Naive B cell (primary cell): ENCODE measurements at regions not wholly inside any gene's neighbourhood (a gene's known extent, or its start where the extent isn't known, plus 50 kb on each side); places are given as distances from the start of the nearest gene placed in this dataset.

Experiments used
- ATAC-seq, 2 donors: fragments of 150-1000 bp; cut with Tn5 transposase; 2 replicates each; pipeline ENCODE4 v1.10.0; 2021; ENCODE audit warnings: low read depth in 2 of 2, mild to moderate bottlenecking in 2 of 2, moderate library complexity in 2 of 2
- DNase-seq: peaks from one replicate; pipeline ENCODE4 v3.0.0; 2022
- H3K27ac Mint-ChIP-seq, 6 donors: one replicate each; pipeline ENCODE4 v1.8.0; 2020 to 2022; ENCODE audit warnings: mild to moderate bottlenecking in 6 of 6, mixed read lengths in 6 of 6, moderate library complexity in 5 of 6, inconsistent platforms in 2 of 6
- H3K27me3 Mint-ChIP-seq, 3 donors: one replicate each; pipeline ENCODE4 v1.8.0; 2021 to 2022; ENCODE audit warnings: mixed read lengths in 3 of 3, mild to moderate bottlenecking in 1 of 3
- H3K36me3 Mint-ChIP-seq, 2 donors: one replicate each; pipeline ENCODE4 v1.8.0; 2020 to 2022; ENCODE audit warnings: mixed read lengths in 2 of 2, inconsistent platforms in 1 of 2, mild to moderate bottlenecking in 1 of 2
- H3K4me1 Mint-ChIP-seq, 3 donors: one replicate each; pipeline ENCODE4 v1.8.0; 2020 to 2022; ENCODE audit warnings: mixed read lengths in 3 of 3, inconsistent platforms in 1 of 3, mild to moderate bottlenecking in 1 of 3, moderate library complexity in 1 of 3
- H3K4me3 Mint-ChIP-seq, 8 donors: one replicate each; pipeline ENCODE4 v1.8.0; 2020 to 2022; ENCODE audit warnings: mild to moderate bottlenecking in 8 of 8, mixed read lengths in 8 of 8, moderate library complexity in 8 of 8, inconsistent platforms in 2 of 8
- H3K9me3 Mint-ChIP-seq, 7 donors: one replicate each; pipeline ENCODE4 v1.8.0; 2020 to 2022; ENCODE audit warnings: mixed read lengths in 7 of 7, mild to moderate bottlenecking in 5 of 7, inconsistent platforms in 2 of 7, moderate library complexity in 1 of 7

DNA sequence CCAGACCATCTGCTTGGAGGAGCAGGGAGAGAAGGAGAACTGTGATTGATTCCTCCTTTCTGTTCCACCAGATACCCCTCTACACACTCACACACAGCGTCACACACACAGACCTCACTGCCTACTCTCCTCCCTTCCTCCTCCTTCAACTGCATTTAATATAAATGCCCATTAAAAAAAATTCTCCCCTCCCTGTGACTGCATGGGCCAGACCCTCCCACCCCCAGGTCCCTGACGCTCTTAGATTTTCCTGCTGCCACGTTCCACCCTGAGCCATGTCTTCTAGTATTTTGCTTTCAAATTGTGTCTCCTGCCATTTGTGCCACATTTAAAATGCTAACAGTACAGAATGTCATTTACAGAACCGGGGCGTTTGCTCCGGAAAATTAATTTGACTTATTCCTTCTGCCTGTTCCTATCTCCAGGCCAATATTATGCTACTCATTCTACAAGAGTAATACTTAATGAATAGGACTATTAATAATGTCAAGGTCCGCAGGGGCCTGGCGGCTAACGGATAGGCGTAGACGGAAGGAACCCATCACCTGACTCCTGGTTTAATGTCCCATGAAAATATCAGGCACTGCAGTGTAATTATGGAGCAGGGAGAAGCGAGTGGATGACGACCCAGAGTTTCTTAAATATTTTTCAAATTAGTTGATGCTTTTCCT is 100.2 kb downstream of the MRM1 start:
- Mint-ChIP-seq H3K27ac (peak overlapping the region in 1 of 6 donors; percentile 43), H3K36me3 (peaks cover 8 to 13% of the 10 kb centered on the region in 2 donors), H3K27me3 (peaks cover 74 to 87% (median 76%) of the 10 kb centered on the region in 3 donors), H3K9me3 (peaks cover 0 to 8% (median 0%) of the 10 kb centered on the region in 7 donors), H3K4me3 (no peak overlapping the region), H3K4me1 (peaks cover 0 to 2% (median 0%) of the 10 kb centered on the region in 3 donors)
- DNase-seq = no peak
- ATAC-seq = no peak

GRCh38 chr17:36702636-36703035 is 101.3 kb downstream of the MRM1 start:
- peaks cover 6 to 8% of the 10 kb centered on the region in 2 donors for H3K36me3 Mint-ChIP-seq
- peaks cover 0 to 2% (median 0%) of the 10 kb centered on the region in 3 donors for H3K4me1 Mint-ChIP-seq
- H3K4me3 Mint-ChIP-seq = no peak overlapping the region
- H3K27me3 Mint-ChIP-seq = peaks cover 66 to 77% (median 69%) of the 10 kb centered on the region in 3 donors
- H3K9me3 Mint-ChIP-seq = peaks cover 0 to 8% (median 0%) of the 10 kb centered on the region in 7 donors
- ATAC-seq (no peak), DNase-seq (no peak)
- H3K27ac Mint-ChIP-seq = no peak overlapping the region

DNA sequence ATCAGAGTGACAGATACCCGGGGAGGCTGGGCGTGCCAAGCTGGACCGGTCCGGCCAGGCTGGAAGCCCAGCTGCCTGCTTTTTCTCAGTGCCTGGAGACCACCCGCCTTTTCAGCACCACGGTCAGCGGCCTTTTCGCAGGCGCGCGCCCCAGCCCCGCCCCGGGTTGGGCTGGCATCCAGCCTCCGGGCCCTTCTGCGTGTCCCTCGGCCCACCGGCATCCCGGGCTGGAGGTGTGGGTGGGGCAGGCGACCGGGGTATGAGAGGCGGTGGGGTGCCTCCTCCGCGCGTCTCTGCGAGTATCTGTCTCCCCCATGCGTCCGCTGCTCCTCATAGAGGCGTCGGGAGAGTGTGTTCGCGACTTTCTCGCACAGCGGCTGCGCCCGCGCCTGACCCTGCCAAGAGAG is 102.5 kb downstream of the MRM1 start:
- Mint-ChIP-seq H3K27me3 (peaks cover 56 to 64% (median 60%) of the 10 kb centered on the region in 3 donors), H3K4me1 (peaks cover 0 to 2% (median 0%) of the 10 kb centered on the region in 3 donors), H3K27ac (no peak overlapping the region), H3K9me3 (peaks cover 0 to 8% (median 0%) of the 10 kb centered on the region in 7 donors), H3K36me3 (peaks cover 6 to 8% of the 10 kb centered on the region in 2 donors), H3K4me3 (no peak overlapping the region)
- DNase-seq = no peak
- no peak for ATAC-seq

GRCh38 chr17:36705283-36705795 is 104.0 kb downstream of the MRM1 start:
- DNase-seq = no peak
- Mint-ChIP-seq H3K36me3 (peaks cover 6 to 8% of the 10 kb centered on the region in 2 donors), H3K4me3 (no peak overlapping the region), H3K27me3 (peaks cover 52 to 59% (median 57%) of the 10 kb centered on the region in 3 donors), H3K4me1 (peaks cover 0 to 2% (median 0%) of the 10 kb centered on the region in 3 donors), H3K27ac (no peak overlapping the region), H3K9me3 (peaks cover 0 to 8% (median 0%) of the 10 kb centered on the region in 7 donors)
- no peak for ATAC-seq

DNA sequence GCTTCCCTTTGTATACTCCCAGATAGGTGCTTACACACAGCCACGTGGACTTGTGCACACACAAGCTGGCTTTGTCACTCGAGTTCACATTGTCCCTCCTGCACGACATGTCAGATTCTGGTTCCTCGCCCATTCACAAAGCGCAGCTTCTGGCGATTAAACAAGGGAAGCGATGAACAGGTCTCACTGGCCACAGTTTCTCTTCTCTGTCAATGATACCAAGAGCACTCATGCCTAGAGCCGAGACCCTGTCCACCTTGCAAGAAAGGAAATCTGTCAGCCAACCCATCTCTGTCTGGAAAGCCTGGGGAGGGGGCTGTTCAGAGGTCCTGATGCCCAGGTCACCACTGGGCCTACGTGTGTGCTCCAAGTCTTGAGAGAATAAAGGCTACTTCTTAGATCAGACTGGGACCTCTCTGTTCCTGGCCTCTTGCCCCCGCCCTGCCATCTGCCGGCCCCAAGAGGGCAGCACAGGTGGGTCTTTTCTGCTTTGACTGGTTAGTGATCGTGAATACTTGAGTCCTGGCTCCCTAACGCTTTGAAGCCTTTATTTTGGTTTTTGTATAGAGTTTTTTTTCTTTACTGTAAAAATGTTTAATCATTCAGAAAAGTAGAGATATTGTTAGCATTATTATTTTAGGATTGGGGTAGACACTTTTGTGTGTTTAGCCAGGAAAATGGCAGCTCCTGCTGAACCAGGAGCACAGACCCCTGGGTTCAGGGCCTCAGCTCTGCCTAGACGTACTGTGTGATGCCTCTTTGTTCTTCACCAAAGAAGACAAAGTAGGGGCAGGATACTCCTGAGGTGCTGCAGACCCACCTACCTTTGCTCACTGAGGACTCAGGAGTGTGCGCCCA is 104.7 kb downstream of the MRM1 start:
- peaks cover 46 to 55% (median 51%) of the 10 kb centered on the region in 3 donors for H3K27me3 Mint-ChIP-seq
- peaks cover 0 to 2% (median 0%) of the 10 kb centered on the region in 3 donors for H3K4me1 Mint-ChIP-seq
- H3K36me3 Mint-ChIP-seq = peaks cover 6 to 8% of the 10 kb centered on the region in 2 donors
- no peak for DNase-seq
- no peak overlapping the region for H3K4me3 Mint-ChIP-seq
- H3K27ac Mint-ChIP-seq = no peak overlapping the region
- peak; percentile 57 to 71 for ATAC-seq
- peaks cover 0 to 3% (median 0%) of the 10 kb centered on the region in 7 donors for H3K9me3 Mint-ChIP-seq

GRCh38 chr17:36707904-36708303 is 106.5 kb downstream of the MRM1 start:
- H3K4me1 Mint-ChIP-seq = peaks cover 0 to 2% (median 0%) of the 10 kb centered on the region in 3 donors
- no peak overlapping the region for H3K4me3 Mint-ChIP-seq
- H3K36me3 Mint-ChIP-seq = no peaks in the 10 kb centered on the region
- no peaks in the 10 kb centered on the region for H3K9me3 Mint-ChIP-seq
- ATAC-seq (no peak), DNase-seq (no peak)
- no peak overlapping the region for H3K27ac Mint-ChIP-seq
- peaks cover 33 to 39% (median 38%) of the 10 kb centered on the region in 3 donors for H3K27me3 Mint-ChIP-seq

DNA sequence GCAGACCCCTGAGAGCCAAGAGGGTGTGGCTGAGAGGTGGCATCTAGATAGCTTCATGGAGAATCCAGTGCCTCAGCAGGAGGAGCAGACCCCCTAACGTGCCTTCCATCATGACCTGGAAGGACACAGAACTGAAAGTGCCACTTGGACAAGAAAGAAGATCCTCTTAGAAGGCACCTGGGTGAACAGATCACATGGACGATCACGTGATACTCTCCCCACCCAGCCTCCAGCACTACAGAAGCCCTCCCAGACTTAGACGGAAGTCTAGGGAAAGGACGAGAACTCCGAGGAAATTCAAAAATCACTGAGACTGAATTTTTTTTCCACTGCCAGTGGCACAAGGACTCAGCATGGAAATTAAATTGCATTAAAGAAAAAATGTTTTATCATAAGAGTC is 113.4 kb downstream of the MRM1 start:
- ATAC-seq (no peak), DNase-seq (no peak)
- H3K27me3 Mint-ChIP-seq = peaks cover 13 to 34% (median 20%) of the 10 kb centered on the region in 3 donors
- H3K27ac Mint-ChIP-seq = no peak overlapping the region
- peaks cover 15 to 18% (median 16%) of the 10 kb centered on the region in 3 donors for H3K4me1 Mint-ChIP-seq
- peak overlapping the region in 1 of 8 donors; percentile 5 for H3K4me3 Mint-ChIP-seq
- peaks cover 14 to 22% of the 10 kb centered on the region in 2 donors for H3K36me3 Mint-ChIP-seq
- peaks cover 0 to 11% (median 4%) of the 10 kb centered on the region in 7 donors for H3K9me3 Mint-ChIP-seq

GRCh38 chr17:36715951-36716350 is 114.6 kb downstream of the MRM1 start:
- Mint-ChIP-seq H3K9me3 (peaks cover 0 to 11% (median 4%) of the 10 kb centered on the region in 7 donors), H3K4me1 (peaks cover 15 to 27% (median 16%) of the 10 kb centered on the region in 3 donors), H3K27ac (no peak overlapping the region), H3K4me3 (no peak overlapping the region), H3K36me3 (peaks cover 14 to 22% of the 10 kb centered on the region in 2 donors), H3K27me3 (peaks cover 13 to 26% (median 20%) of the 10 kb centered on the region in 3 donors)
- ATAC-seq (no peak), DNase-seq (no peak)

GRCh38 chr17:36717088-36717487 is 115.7 kb downstream of the MRM1 start:
- Mint-ChIP-seq H3K4me3 (peak overlapping the region in 1 of 8 donors; percentile 5), H3K27ac (peak overlapping the region in 1 of 6 donors; percentile 59), H3K36me3 (peaks cover 14 to 22% of the 10 kb centered on the region in 2 donors), H3K27me3 (peaks cover 13 to 26% (median 17%) of the 10 kb centered on the region in 3 donors), H3K4me1 (peaks cover 26 to 37% (median 26%) of the 10 kb centered on the region in 3 donors), H3K9me3 (peaks cover 0 to 11% (median 4%) of the 10 kb centered on the region in 7 donors)
- DNase-seq (no peak), ATAC-seq (no peak)

DNA sequence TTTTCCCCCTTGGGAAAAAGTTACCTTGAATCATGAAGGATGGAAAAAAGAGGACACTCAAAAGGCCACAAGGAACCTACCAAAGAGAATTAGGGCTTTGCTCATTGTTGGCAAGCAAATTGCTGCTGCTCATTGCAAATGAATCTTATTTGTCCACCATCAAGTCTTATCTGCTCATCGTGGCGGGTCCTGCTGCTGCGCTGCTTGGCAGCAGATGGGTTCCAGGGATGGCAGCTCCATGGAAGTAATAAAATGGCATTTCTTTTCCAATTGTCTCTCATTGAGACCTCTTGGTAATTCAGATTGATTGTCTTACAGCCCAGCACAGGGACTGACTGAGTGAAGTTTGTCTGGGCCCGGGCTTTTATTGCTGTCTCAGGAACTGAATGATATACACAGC is 118.7 kb downstream of the MRM1 start:
- Mint-ChIP-seq H3K27me3 (peaks cover 6 to 14% (median 10%) of the 10 kb centered on the region in 3 donors), H3K9me3 (peaks cover 0 to 11% (median 4%) of the 10 kb centered on the region in 7 donors), H3K4me3 (peak overlapping the region in 3 of 8 donors; percentile 25 to 61 (median 45)), H3K4me1 (peaks cover 38 to 50% (median 47%) of the 10 kb centered on the region in 3 donors), H3K36me3 (peaks cover 14 to 22% of the 10 kb centered on the region in 2 donors), H3K27ac (peak overlapping the region in 1 of 6 donors; percentile 90)
- ATAC-seq = no peak
- no peak for DNase-seq

DNA sequence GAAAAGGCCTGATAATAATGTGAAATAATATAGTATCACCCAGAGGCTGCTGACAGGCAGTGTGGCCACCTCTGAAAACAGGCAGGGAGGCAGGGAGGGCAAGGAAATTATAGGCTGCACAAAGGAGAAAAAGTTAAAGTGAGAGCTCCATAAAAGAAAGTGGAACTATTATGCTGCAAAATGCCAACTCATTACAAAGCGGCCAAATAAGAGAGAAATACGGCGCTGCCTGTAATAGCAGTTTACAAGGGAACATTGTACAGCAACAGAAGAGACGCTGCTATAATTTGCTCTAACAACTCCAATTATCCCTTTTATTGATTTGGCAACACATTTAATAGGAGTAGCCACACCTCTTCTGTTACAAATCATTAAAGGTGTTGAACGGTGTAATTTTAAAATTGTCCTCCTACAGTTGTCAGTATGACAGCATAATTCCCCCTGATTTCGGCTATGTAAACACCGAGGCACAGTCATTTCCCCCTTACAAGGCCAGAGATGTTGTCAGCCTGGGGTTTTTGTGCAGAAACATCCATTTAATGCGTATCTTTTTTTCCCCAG is 120.3 kb downstream of the MRM1 start:
- Mint-ChIP-seq H3K27ac (peak overlapping the region; percentile 77 to 97 (median 94)), H3K36me3 (peaks cover 14 to 23% of the 10 kb centered on the region in 2 donors), H3K4me3 (peak overlapping the region; percentile 78 to 91 (median 88)), H3K27me3 (peaks cover 8 to 14% (median 10%) of the 10 kb centered on the region in 3 donors), H3K9me3 (peaks cover 0 to 11% (median 4%) of the 10 kb centered on the region in 7 donors), H3K4me1 (peaks cover 38 to 50% (median 47%) of the 10 kb centered on the region in 3 donors)
- DNase-seq = no peak
- peak; percentile 9 to 13 for ATAC-seq

GRCh38 chr17:36722121-36722902 is 120.9 kb downstream of the MRM1 start:
- peak overlapping the region; percentile 86 to 91 (median 88) for H3K4me3 Mint-ChIP-seq
- H3K27ac Mint-ChIP-seq = peak overlapping the region; percentile 23 to 97 (median 93)
- H3K4me1 Mint-ChIP-seq = peaks cover 38 to 51% (median 47%) of the 10 kb centered on the region in 3 donors
- H3K27me3 Mint-ChIP-seq = peaks cover 13 to 17% (median 14%) of the 10 kb centered on the region in 3 donors
- peak; percentile 77 for DNase-seq
- H3K9me3 Mint-ChIP-seq = peaks cover 0 to 11% (median 4%) of the 10 kb centered on the region in 7 donors
- peak; percentile 97 for ATAC-seq
- H3K36me3 Mint-ChIP-seq = peaks cover 14 to 29% of the 10 kb centered on the region in 2 donors
